GM12892 (cell line): ENCODE measurements at regions not wholly inside any gene's neighbourhood (a gene's known extent, or its start where the extent isn't known, plus 50 kb on each side); places are given as distances from the start of the nearest gene placed in this dataset.

Experiments used
- DNase-seq: peaks from one replicate; pipeline ENCODE4 v3.0.0; 2011; ENCODE audit not compliant: insufficient read length
- FAIRE-seq: peaks from 2 replicates; lab custom pipeline; 2011; peaks lifted over from hg19 to GRCh38; lab: Jason Lieb, UNC
- POLR2A ChIP-seq: IDR thresholded peaks from 2 replicates; pipeline ENCODE4 v1.6.1; 2011; ENCODE audit warnings: low read depth, low read length, control low read depth
- POLR2AphosphoS5 ChIP-seq: IDR thresholded peaks from 2 replicates; pipeline ENCODE4 v1.6.1; 2011; ENCODE audit warnings: low read depth, low read length, control low read depth
- TAF1 ChIP-seq: IDR thresholded peaks from 2 replicates; pipeline ENCODE4 v1.6.1; 2011; ENCODE audit warnings: low read depth, mild to moderate bottlenecking, control low read depth, low read length, borderline replicate concordance

GRCh38 chr4:42733380-42733779 is 76.5 kb upstream of the ATP8A1 start:
- no peak for FAIRE-seq
- no peak for DNase-seq
- TF ChIP-seq POLR2AphosphoS5 (no peak), TAF1 (no peak), POLR2A (no peak)

GRCh38 chr4:42732776-42733175 is 75.9 kb upstream of the ATP8A1 start:
- FAIRE-seq, result no peak
- no peak for DNase-seq
- TF ChIP-seq POLR2AphosphoS5, result no peak
- no peak for TF ChIP-seq TAF1
- no peak for TF ChIP-seq POLR2A

GRCh38 chr4:42729505-42730237 is 72.8 kb upstream of the ATP8A1 start:
- no peak for TF ChIP-seq POLR2AphosphoS5
- TF ChIP-seq POLR2A, result no peak
- no peak for TF ChIP-seq TAF1
- DNase-seq (no peak), FAIRE-seq (no peak)

- TF ChIP-seq POLR2AphosphoS5, result no peak
- DNase-seq (no peak), FAIRE-seq (no peak)
These were observed 67.5 kb upstream of the ATP8A1 start for GRCh38 chr4:42724451-42724850.

GRCh38 chr4:42720533-42720932 is 63.6 kb upstream of the ATP8A1 start:
- TF ChIP-seq POLR2AphosphoS5, result no peak
- TF ChIP-seq TAF1, result no peak
- TF ChIP-seq POLR2A, result no peak
- no peak for DNase-seq
- FAIRE-seq, result no peak

- FAIRE-seq (no peak), DNase-seq (no peak)
- TF ChIP-seq TAF1 (no peak), POLR2A (no peak), POLR2AphosphoS5 (no peak)
These were observed 62.4 kb upstream of the ATP8A1 start for GRCh38 chr4:42719257-42719656.

GRCh38 chr4:42718336-42718735 is 61.4 kb upstream of the ATP8A1 start:
- TF ChIP-seq POLR2AphosphoS5 (no peak), POLR2A (no peak), TAF1 (no peak)
- no peak for DNase-seq
- no peak for FAIRE-seq

- DNase-seq, result no peak
- TF ChIP-seq POLR2AphosphoS5 (no peak), POLR2A (no peak), TAF1 (no peak)
- FAIRE-seq, result no peak
These were observed 60.1 kb upstream of the ATP8A1 start for GRCh38 chr4:42716996-42717395.

GRCh38 chr4:42715807-42716482 is 59.0 kb upstream of the ATP8A1 start:
- TF ChIP-seq TAF1, result no peak
- no peak for TF ChIP-seq POLR2A
- no peak for TF ChIP-seq POLR2AphosphoS5
- no peak for DNase-seq
- no peak for FAIRE-seq

GRCh38 chr4:42713391-42713790 is 56.5 kb upstream of the ATP8A1 start:
- no peak for FAIRE-seq
- TF ChIP-seq POLR2A (no peak), POLR2AphosphoS5 (no peak), TAF1 (no peak)
- DNase-seq, result no peak

- FAIRE-seq (no peak), DNase-seq (no peak)
- TF ChIP-seq POLR2AphosphoS5, result no peak
- TF ChIP-seq POLR2A, result no peak
- TF ChIP-seq TAF1, result no peak
These were observed 55.9 kb upstream of the ATP8A1 start for GRCh38 chr4:42712854-42713253.

- TF ChIP-seq TAF1, result no peak
- TF ChIP-seq POLR2A, result no peak
- TF ChIP-seq POLR2AphosphoS5, result no peak
- DNase-seq, result no peak
- no peak for FAIRE-seq
These were observed 54.6 kb upstream of the ATP8A1 start for GRCh38 chr4:42711496-42711895.
